A673 (cell line): ENCODE measurements at regions not wholly inside any gene's neighbourhood (a gene's known extent, or its start where the extent isn't known, plus 50 kb on each side); places are given as distances from the start of the nearest gene placed in this dataset.

ENCODE experiments used
- BruUV-seq: library from RNA; stranded (reverse); fragments of 400-500 nt; replicated peaks from 2 replicates; lab custom pipeline; 2021; lab: Mats Ljungman, UMichigan
- CTCF ChIA-PET: fragments of 300-600 bp; sonication (Branson Sonifier 250); formaldehyde crosslinking; loops from one replicate; lab custom pipeline; 2022; ENCODE audit warnings: antibody characterized with exemption; lab: Charles Lee
- POLR2A ChIA-PET: fragments of 300-600 bp; sonication (Branson Sonifier 250); formaldehyde crosslinking; loops from one replicate; lab custom pipeline; 2022; ENCODE audit warnings: antibody characterized with exemption; ENCODE audit not compliant: low non-redundant PET; lab: Charles Lee
- DNase-seq: peaks from one replicate; pipeline ENCODE4 v3.0.0-alpha.2; 2015; ENCODE audit warnings: low spot score
- H3K27ac ChIP-seq: fragments of 200-600 bp; sonication (generic); 2 replicates; pipeline ENCODE4 v1.5.1; 2016; ENCODE audit warnings: mixed run types, low read depth, mild to moderate bottlenecking, mixed read lengths, antibody characterized with exemption, low read length; ENCODE audit not compliant: poor library complexity, severe bottlenecking
- H3K27me3 ChIP-seq: fragments of 200-600 bp; sonication (generic); replicated peaks from 2 replicates; pipeline ENCODE4 v1.6.1; 2017; ENCODE audit warnings: mixed run types, low read depth, mild to moderate bottlenecking, mixed read lengths, antibody characterized with exemption, low read length; ENCODE audit not compliant: insufficient read depth, poor library complexity
- H3K36me3 ChIP-seq: fragments of 200-600 bp; sonication (generic); 2 replicates; pipeline ENCODE4 v1.6.1; 2016; ENCODE audit warnings: mixed run types, mild to moderate bottlenecking, mixed read lengths, antibody characterized with exemption, low read length; ENCODE audit not compliant: insufficient read depth, poor library complexity, severe bottlenecking
- H3K4me1 ChIP-seq: fragments of 200-600 bp; sonication (generic); 2 replicates; pipeline ENCODE4 v1.6.1; 2017; ENCODE audit warnings: mixed run types, mild to moderate bottlenecking, mixed read lengths, antibody characterized with exemption, low read length; ENCODE audit not compliant: insufficient read depth, poor library complexity, severe bottlenecking
- H3K4me3 ChIP-seq: fragments of 200-600 bp; sonication (generic); 2 replicates; pipeline ENCODE4 v1.5.1; 2016; ENCODE audit warnings: low read depth, mixed run types, mild to moderate bottlenecking, mixed read lengths, low read length; ENCODE audit not compliant: poor library complexity, severe bottlenecking
- H3K9me3 ChIP-seq: fragments of 200-600 bp; sonication (generic); 2 replicates; pipeline ENCODE4 v1.6.1; 2016; ENCODE audit warnings: mixed run types, low read depth, mild to moderate bottlenecking, mixed read lengths, antibody characterized with exemption, low read length; ENCODE audit not compliant: poor library complexity, severe bottlenecking
- CTCF ChIP-seq: fragments of 300-800, 200-600 bp; sonication (generic); conservative IDR thresholded peaks from 2 replicates; pipeline ENCODE4 v1.5.1; 2017; ENCODE audit warnings: low read depth, mild to moderate bottlenecking, antibody characterized with exemption, low read length, moderate library complexity, mixed read lengths
- EZH2 ChIP-seq: fragments of 200-600 bp; sonication (generic); IDR thresholded peaks from 2 replicates; pipeline ENCODE4 v1.6.1; 2017; ENCODE audit warnings: borderline replicate concordance, low read depth, mild to moderate bottlenecking, mixed read lengths, antibody characterized with exemption, low read length; ENCODE audit not compliant: poor library complexity, severe bottlenecking
- intact Hi-C: fragments of 100-400 bp; cut with micrococcal nuclease; formaldehyde crosslinking; loops from one replicate; pipeline ENCODE4 v1.10.0; 2022; ENCODE audit not compliant: unreplicated experiment

DNA sequence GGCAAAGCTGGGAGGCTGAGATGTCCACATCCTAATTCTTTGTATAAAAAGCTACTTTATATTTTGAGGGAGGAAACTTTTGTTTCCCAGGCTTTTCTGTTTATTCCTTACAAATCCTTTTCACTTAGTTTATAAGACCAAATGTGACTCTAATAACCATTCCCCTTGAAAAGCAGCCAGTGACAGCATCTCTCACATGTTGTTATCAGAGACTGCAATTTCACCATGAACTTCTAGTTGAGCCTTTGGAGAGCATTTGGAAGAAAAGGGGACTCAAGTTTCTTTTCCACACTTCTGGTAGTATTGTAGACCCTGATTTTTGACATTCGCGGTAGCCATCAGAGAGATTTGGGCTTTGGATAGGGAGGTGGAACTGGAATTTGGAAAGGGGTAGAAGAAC is 215.8 kb downstream of the RNF144B start:
- Histone ChIP-seq H3K9me3 (no peaks in the 10 kb centered on the region), H3K27me3 (no peaks in the 10 kb centered on the region), H3K36me3 (no peaks in the 10 kb centered on the region), H3K27ac (no peak overlapping the region), H3K4me3 (no peak overlapping the region), H3K4me1 (peaks cover 49% of the 10 kb centered on the region)
- intact Hi-C loops, result no loop called here
- no TSS peak for BruUV-seq
- ChIA-PET CTCF (no interaction called here), POLR2A (interaction anchor here (0.5 kb wide), 1 partner anchor 1097 kb away, joined by 3 read pairs; no protein-coding TSS in a partner anchor)
- DNase-seq, result no peak
- TF ChIP-seq CTCF (no peak), EZH2 (no peak)

- Histone ChIP-seq H3K36me3 (no peaks in the 10 kb centered on the region), H3K27me3 (no peaks in the 10 kb centered on the region), H3K4me1 (peaks cover 45% of the 10 kb centered on the region), H3K27ac (no peak overlapping the region), H3K9me3 (no peaks in the 10 kb centered on the region), H3K4me3 (no peak overlapping the region)
- no TSS peak for BruUV-seq
- intact Hi-C loops, result no loop called here
- no peak for TF ChIP-seq EZH2
- TF ChIP-seq CTCF, result no peak
- DNase-seq, result no peak
- ChIA-PET POLR2A (interaction anchor here (0.5 kb wide), 1 partner anchor 1097 kb away, joined by 3 read pairs; no protein-coding TSS in a partner anchor), CTCF (no interaction called here)
Measured at GRCh38 chr6:18603361-18603760, 216.2 kb downstream of the RNF144B start.

DNA sequence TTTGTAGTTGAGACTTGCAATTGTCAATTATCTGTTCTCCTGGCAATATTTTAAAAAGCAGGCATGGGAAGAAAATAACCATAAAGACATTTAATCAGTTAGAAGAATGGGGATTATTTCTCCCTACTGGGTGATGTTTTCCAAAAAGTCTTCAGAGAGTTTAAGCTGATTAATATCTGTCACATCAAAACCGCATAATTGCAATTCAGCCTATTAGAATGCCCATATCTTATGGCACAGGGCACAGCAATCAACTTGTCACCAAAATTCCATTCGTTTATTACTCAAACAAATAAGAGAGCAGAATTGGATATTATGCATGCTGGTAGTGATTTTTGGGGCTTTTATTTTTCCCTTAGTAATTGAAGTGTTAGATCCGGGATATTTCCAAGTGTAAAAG is 218.7 kb downstream of the RNF144B start:
- Histone ChIP-seq H3K36me3 (no peaks in the 10 kb centered on the region), H3K27me3 (no peaks in the 10 kb centered on the region), H3K27ac (peak overlapping the region; percentile 57), H3K4me1 (peaks cover 34% of the 10 kb centered on the region), H3K4me3 (no peak overlapping the region), H3K9me3 (no peaks in the 10 kb centered on the region)
- POLR2A ChIA-PET, result no interaction called here
- DNase-seq, result peak; percentile 77
- BruUV-seq, result no TSS peak
- CTCF ChIA-PET, result no interaction called here
- no peak for TF ChIP-seq EZH2
- no peak for TF ChIP-seq CTCF
- intact Hi-C loops, result no loop called here
